ENCODE measurements at regions not wholly inside any gene's neighbourhood (a gene's known extent, or its start where the extent isn't known, plus 50 kb on each side); places are given as distances from the start of the nearest gene placed in this dataset.

DNA sequence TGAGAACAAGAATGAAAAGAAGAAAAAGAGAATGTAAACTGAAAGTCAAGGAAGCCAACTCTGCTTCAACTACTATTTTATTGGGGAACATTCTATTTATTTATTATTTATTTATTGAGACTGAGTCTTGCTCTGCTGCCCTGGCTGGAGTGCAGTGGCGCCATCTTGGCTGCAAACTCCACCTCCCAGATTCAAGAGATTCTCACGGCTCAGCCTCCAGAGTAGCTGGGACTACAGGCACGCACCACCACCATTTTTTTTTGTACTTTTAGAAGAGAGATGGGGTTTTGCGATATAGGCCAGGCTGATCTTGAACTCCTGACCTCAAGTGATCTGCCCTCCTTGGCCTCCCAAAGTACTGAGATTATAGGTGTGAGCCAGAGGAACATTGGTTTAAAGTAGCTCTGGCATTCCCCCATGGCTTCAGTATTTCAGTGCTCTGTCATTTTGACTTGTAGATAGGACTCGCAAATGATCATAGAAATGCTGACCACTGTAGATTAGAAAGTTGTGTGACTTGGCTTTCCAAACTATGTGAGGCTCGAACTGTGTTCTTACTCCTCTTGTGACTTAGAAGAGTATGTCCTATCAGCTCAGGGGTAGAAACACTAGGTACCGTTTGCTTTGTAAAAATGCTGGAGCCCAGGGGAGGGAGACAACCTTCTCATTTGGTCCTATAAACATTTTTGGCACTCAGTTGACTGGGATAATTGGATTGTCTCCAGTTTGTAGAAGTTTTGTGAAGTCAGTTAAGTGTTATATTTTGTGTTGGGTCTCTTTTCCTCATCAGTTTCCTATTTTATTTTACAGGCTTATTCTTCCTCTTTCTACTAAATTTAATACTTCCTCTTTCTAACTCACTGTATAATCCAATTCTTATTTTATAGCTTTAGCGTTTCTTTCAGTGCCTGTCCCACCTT, 544.9 kb upstream of the CITED2 start:
- no peak overlapping the region for H3K4me3 Mint-ChIP-seq
- peaks cover 10% of the 10 kb centered on the region for H3K4me1 Mint-ChIP-seq
- H3K36me3 Mint-ChIP-seq = no peaks in the 10 kb centered on the region
- ATAC-seq (no peak), DNase-seq (ENCODE audit: low spot score in 2 of 2) (no peak)
- H3K27ac Mint-ChIP-seq = no peak overlapping the region
- no peaks in the 10 kb centered on the region for H3K9me3 Mint-ChIP-seq

DNA sequence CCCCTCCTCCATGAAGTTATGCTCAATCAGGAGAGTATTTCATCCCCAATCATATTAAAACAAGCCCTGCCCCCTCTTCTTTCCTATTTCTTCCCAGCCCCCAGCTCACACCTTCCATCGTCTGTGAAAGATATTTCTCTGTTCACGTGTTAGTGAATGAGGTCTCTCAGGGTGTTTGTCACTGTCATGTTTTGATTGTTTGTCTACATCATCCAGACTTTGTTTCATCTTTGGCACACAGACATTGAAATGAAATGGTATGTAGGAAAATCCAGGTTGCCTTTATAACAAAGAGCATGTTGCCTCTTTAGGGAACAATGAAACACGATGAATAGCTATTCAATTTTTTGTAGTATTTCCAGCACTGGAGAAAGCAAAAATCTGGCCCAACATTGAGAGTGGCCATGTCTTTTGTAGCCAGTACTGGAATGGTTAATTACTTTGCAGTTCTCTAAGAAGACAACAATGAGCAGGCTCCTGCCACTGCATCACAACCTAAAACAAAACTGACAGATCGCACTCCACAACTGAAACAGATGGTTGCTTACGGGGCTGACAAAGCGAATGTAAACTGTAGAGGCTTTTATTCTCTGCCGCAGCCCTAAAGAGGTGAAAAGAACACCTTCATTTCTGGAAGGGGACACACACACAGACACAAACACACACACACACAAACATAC, 543.6 kb upstream of the CITED2 start:
- no peak overlapping the region for H3K4me3 Mint-ChIP-seq
- H3K4me1 Mint-ChIP-seq = peaks cover 10% of the 10 kb centered on the region
- no peaks in the 10 kb centered on the region for H3K9me3 Mint-ChIP-seq
- H3K36me3 Mint-ChIP-seq = no peaks in the 10 kb centered on the region
- DNase-seq (ENCODE audit: low spot score in 2 of 2) = no peak
- H3K27ac Mint-ChIP-seq = no peak overlapping the region
- ATAC-seq = no peak

DNA sequence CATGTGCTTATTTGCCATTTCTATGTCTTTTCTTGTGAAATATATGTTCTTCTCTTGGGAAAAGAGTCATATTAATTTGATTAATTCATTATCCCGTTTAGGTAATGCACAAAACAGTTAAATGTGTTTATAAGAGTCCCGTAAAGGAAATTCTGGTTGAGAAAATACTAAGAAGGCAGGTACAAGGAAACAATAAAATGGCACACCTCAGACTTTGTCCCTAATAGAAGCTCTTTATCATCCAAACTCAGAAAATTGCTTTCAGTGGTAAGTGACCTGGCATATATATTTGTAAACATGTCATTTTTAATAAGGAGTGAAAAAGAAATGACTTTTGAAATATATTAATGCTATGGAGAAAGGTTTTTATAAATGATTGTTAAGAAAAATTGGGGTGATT, 540.5 kb upstream of the CITED2 start:
- no peaks in the 10 kb centered on the region for H3K9me3 Mint-ChIP-seq
- no peaks in the 10 kb centered on the region for H3K36me3 Mint-ChIP-seq
- H3K4me3 Mint-ChIP-seq = no peak overlapping the region
- ATAC-seq (no peak), DNase-seq (ENCODE audit: low spot score in 2 of 2) (no peak)
- H3K4me1 Mint-ChIP-seq = peaks cover 3% of the 10 kb centered on the region
- no peak overlapping the region for H3K27ac Mint-ChIP-seq

DNA sequence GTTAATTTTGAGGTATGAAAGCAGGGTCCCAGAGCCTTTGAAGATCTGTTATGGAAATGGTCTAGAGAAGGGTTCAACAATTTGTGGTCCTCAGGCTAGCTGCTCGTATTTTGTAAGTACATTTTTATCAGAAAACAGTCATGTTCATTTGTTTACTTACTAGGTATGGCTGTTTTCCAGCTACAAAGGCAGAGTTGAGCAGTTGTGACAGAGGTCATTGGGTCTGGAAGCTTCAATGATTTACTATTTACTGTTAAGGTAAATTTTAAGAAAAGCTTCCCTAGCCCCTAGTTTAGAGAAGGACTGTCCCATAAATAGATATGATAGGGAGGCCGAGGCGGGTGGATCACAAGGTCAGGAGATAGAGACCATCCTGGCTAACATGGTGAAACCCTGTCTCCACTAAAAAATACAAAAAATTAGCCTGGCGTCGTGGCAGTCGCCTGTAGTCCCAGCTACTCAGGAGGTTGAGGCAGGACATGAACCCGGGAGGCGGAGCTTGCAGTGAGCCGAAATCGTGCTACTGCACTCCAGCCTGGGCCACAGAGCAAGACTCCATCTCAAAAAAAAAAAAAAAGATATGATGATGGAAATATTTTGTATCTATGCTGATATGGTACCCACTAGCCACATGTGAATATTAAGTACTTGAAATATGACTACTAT, 538.4 kb upstream of the CITED2 start:
- Mint-ChIP-seq H3K9me3 (no peaks in the 10 kb centered on the region), H3K4me3 (no peak overlapping the region), H3K36me3 (no peaks in the 10 kb centered on the region), H3K4me1 (no peaks in the 10 kb centered on the region), H3K27ac (no peak overlapping the region)
- no peak for DNase-seq (ENCODE audit: low spot score in 2 of 2)
- no peak for ATAC-seq

DNA sequence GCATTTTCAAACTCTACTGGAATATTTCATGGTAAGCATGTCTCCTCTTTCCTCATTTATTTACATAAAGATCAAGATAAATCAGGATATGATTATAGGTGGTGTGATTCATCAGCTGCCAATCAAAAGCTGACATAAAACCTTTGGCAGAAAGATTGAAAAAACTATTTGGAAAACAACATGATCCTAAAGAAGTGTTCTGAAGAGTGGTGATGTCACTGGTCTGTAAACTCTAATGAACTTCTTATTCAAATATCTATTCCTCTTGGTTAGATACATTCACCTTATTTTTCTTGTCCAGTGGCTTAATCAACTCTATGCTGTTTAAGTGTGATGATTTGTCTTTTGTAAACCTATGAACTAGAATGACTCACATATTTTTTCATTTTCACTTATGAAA, 535.5 kb upstream of the CITED2 start:
- ATAC-seq = no peak
- no peak overlapping the region for H3K27ac Mint-ChIP-seq
- H3K36me3 Mint-ChIP-seq = no peaks in the 10 kb centered on the region
- H3K9me3 Mint-ChIP-seq = no peaks in the 10 kb centered on the region
- H3K4me3 Mint-ChIP-seq = no peak overlapping the region
- no peaks in the 10 kb centered on the region for H3K4me1 Mint-ChIP-seq
- DNase-seq (ENCODE audit: low spot score in 2 of 2) = no peak

DNA sequence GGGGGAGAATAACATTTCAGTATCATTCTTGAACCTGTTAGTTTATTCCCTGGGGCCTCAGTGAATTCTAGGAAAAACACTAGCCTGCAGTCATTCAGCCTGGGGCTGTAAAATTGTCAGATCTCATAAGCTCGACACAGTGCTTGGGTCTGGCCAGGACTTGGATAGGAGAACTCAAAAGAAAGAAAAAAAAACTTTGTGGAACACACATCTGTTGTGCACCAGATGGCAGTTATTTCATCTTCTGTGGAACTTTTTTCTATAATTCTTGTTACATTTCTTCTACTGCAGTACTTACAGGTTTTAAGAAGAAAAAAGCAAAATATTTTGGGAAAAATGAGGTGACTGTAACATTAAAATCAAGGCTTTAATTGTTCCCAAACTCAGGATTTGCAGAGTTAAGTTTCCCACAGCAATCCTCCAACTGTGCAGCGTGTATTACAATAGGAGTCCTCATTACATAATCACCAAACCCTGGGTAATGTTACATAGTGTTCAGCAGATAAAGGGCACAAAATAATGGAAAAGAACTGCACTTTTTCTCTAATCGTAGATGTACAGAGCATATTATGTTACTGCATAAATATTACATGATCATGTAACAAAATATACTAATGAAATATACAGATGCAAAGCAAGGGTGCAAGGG, 531.1 kb upstream of the CITED2 start:
- no peak for ATAC-seq
- no peak overlapping the region for H3K4me3 Mint-ChIP-seq
- no peaks in the 10 kb centered on the region for H3K4me1 Mint-ChIP-seq
- DNase-seq (ENCODE audit: low spot score in 2 of 2) = no peak
- no peaks in the 10 kb centered on the region for H3K36me3 Mint-ChIP-seq
- no peaks in the 10 kb centered on the region for H3K9me3 Mint-ChIP-seq
- no peak overlapping the region for H3K27ac Mint-ChIP-seq

DNA sequence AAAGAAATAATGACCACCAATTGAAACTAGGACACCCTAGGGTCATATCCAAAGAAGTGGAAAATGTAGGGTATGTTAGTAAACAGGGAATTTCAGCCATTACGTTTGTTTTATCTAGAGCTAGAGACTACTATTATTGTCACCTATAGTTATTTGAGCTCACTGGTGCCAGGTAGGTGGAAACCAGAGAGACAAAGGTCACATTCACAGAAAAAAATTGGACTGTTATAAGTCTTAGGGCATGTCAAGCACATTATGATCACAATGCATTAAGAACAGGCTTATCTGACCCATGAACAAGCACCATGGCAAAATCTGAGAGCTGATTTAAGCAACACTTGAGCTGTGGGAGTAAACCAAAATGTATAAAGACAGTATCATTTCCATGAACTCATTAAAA, 530.1 kb upstream of the CITED2 start:
- Mint-ChIP-seq H3K27ac (no peak overlapping the region), H3K36me3 (no peaks in the 10 kb centered on the region), H3K4me1 (no peaks in the 10 kb centered on the region), H3K4me3 (no peak overlapping the region), H3K9me3 (no peaks in the 10 kb centered on the region)
- ATAC-seq (no peak), DNase-seq (ENCODE audit: low spot score in 2 of 2) (no peak)

DNA sequence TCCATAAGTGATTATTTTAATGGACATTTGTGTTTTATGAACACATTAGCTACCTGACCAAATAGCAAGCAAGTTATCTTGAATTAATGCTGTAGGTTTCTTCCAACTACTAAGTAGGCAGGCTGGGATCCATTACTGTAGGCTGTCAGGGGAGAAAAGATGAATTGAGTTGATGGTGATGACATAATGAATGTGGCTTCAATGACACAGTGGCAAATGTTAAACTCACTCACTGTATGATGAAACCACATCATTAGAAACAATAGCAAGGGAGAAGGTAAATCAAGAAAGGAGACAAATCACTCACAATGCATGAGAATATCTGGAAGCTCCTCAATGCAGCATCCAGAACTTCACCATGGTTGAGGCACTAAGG, 529.7 kb upstream of the CITED2 start:
- DNase-seq (ENCODE audit: low spot score in 2 of 2) = no peak
- no peaks in the 10 kb centered on the region for H3K36me3 Mint-ChIP-seq
- H3K9me3 Mint-ChIP-seq = no peaks in the 10 kb centered on the region
- H3K4me3 Mint-ChIP-seq = no peak overlapping the region
- no peaks in the 10 kb centered on the region for H3K4me1 Mint-ChIP-seq
- ATAC-seq = peak; percentile 67
- H3K27ac Mint-ChIP-seq = no peak overlapping the region

DNA sequence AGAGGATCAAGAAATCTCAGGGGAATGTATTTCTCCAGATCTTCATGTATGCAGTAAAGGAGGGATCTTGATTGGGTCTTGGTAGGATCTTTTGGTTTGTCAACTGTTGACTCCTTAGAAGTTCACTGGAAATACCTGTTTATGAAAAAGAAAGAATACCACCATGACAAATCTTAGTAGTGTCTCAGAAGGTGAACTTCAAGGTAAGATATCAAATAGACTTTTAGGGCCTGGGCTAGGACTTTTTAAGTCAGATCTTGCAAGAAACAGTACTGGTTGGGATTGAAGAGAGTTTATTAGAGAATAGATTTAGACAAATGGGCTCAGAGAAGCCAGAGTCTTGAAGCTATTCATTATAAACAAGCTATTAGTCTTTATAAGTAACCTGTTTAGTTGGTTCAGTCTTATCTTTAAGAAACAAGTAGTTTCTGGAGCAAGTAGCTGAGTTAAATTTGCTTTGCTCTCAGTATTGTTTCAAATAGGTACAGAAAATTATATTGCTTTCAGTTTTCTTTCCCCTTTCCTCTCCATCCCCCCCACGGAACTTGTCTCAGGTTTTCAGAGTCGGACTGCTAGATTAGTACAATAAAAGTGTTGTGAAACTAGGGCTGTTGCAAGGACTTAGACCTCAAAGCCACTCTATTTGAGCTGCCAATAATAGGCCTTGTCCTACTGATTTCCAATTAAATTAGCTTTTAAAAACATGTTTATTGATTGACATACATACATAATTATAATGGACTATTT, 529.1 kb upstream of the CITED2 start:
- Mint-ChIP-seq H3K36me3 (no peaks in the 10 kb centered on the region), H3K4me1 (no peaks in the 10 kb centered on the region), H3K4me3 (no peak overlapping the region), H3K27ac (no peak overlapping the region), H3K9me3 (no peaks in the 10 kb centered on the region)
- peak; percentile 36 for ATAC-seq
- DNase-seq (ENCODE audit: low spot score in 2 of 2) = no peak

DNA sequence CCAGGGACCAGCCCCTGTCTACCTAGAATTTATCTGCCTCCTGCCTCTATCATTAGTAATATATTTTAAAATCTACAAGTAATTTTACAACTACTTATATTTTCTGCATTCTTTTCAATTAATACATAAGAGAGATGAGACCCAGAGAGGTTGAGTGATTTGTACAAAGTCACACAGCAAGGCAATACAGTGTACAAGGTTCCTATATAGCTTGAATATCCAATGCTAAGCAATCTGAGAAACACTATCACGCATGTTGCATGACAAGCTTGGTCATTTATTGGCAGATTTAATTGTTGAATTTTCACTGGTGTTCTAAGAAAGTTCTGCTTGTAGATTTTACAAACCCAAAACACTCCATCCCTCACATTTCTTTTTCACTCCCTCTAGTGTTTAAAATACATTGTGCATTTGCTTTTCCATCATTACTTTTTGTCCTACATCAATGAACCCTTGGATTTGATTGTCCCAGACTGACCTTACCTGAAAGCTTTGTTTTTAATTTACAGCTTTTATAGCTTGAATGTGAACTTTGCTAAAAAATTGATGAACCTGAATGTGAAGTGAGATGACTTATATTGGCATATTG, 520.9 kb upstream of the CITED2 start:
- H3K36me3 Mint-ChIP-seq = no peaks in the 10 kb centered on the region

DNA sequence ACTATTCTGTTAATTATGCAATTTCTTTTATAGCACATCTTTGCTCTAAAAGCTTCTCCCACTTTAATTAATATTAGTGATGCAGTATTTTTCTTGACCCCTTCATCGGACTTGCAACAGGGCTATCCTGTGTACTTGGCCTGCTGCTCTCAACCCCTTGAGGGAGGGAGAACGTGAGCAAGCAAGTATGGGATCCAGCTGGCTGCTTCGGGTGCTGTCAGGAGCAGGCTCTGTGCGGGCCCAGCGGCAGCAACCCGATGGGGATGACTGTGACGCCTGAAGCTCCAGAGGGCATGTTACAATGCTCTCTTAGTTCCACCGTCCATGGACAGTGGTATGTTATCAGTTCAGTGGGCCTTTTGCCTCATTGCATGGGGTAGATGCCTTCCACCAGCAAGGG, 519.8 kb upstream of the CITED2 start:
- H3K36me3 Mint-ChIP-seq = no peaks in the 10 kb centered on the region
- H3K4me3 Mint-ChIP-seq = no peak overlapping the region
- H3K9me3 Mint-ChIP-seq = no peaks in the 10 kb centered on the region
- no peak overlapping the region for H3K27ac Mint-ChIP-seq
- ATAC-seq = no peak
- H3K4me1 Mint-ChIP-seq = no peaks in the 10 kb centered on the region
- DNase-seq (ENCODE audit: low spot score in 2 of 2) = no peak

More for the DNA sequence above, 520.9 kb upstream of the CITED2 start:
- H3K27ac Mint-ChIP-seq = no peak overlapping the region
- DNase-seq (ENCODE audit: low spot score in 2 of 2) (no peak), ATAC-seq (no peak)
- H3K4me3 Mint-ChIP-seq = no peak overlapping the region
- no peaks in the 10 kb centered on the region for H3K4me1 Mint-ChIP-seq
- no peaks in the 10 kb centered on the region for H3K9me3 Mint-ChIP-seq

DNA sequence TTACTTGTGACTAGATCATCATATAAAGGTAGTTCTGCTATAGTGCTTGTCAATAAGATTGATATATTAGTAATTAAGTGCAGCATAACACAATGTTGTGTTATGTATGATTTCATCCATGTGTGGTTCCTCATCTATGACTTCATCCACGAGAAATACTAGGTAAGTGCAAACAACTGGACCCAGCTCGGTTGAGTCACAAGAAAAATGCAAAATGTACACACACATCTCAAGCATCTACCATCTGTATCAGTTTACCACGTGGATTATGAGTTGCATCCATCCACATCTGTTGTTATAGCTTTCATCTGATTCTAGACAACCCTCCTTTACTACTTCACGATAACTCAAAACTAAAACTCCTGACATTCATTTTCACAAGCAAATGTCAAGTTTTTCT, 517.0 kb upstream of the CITED2 start:
- ATAC-seq (no peak), DNase-seq (ENCODE audit: low spot score in 2 of 2) (no peak)
- Mint-ChIP-seq H3K4me1 (no peaks in the 10 kb centered on the region), H3K9me3 (no peaks in the 10 kb centered on the region), H3K36me3 (no peaks in the 10 kb centered on the region), H3K27ac (no peak overlapping the region), H3K4me3 (no peak overlapping the region)

DNA sequence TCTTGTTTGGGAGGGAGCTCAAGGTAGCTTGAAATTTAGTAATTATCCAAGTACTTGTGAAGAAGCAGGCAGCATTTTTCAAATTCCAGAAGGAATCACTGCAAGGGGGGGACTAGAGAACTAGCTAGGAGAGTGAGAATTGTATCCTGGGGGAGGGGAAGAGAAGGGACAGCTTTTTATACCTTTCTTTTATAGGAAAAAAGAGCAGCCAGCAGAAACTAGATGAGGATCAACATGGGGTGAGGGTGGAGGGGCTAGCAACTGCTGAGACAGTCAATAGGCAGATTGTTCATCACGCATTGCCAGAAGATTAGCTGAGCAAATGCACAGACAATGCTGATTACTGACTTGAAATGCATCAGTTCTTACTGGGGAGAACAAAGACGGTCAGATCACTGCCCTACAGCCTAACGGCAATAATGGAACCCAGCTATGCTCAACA, 514.3 kb upstream of the CITED2 start:
- DNase-seq (ENCODE audit: low spot score in 2 of 2) = no peak
- H3K9me3 Mint-ChIP-seq = no peaks in the 10 kb centered on the region
- no peaks in the 10 kb centered on the region for H3K4me1 Mint-ChIP-seq
- ATAC-seq = no peak
- H3K27ac Mint-ChIP-seq = no peak overlapping the region
- H3K36me3 Mint-ChIP-seq = no peaks in the 10 kb centered on the region
- H3K4me3 Mint-ChIP-seq = no peak overlapping the region

DNA sequence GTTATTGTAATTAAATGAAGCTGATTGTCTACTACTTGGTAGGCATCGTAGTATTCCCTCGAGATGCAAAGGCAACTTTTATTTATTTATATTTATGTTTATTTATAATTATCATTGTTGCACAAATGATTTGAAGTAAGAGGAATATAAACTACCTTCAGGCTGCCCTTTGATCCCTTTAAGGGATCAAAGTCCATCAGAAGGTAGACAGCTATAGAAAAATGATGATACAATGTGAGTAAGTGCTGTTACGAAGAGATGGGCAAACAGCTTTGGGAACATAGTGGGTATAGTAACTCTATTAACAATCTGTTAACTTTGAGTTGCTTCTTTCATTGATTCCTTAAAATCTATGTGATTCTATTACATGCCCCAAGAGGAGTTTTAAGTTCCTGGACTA, 512.8 kb upstream of the CITED2 start:
- no peak overlapping the region for H3K4me3 Mint-ChIP-seq
- H3K4me1 Mint-ChIP-seq = no peaks in the 10 kb centered on the region
- no peak for DNase-seq (ENCODE audit: low spot score in 2 of 2)
- H3K9me3 Mint-ChIP-seq = no peaks in the 10 kb centered on the region
- no peaks in the 10 kb centered on the region for H3K36me3 Mint-ChIP-seq
- no peak overlapping the region for H3K27ac Mint-ChIP-seq
- no peak for ATAC-seq
